GM18507 (cell line): ENCODE measurements at regions not wholly inside any gene's neighbourhood (a gene's known extent, or its start where the extent isn't known, plus 50 kb on each side); places are given as distances from the start of the nearest gene placed in this dataset.
"Not testable (repeated sequence)": the region's sequence is repeated elsewhere in the genome, so short reads cannot be mapped to it uniquely, and the experiment has no call there.

Experiments
- DNase-seq: peaks from one replicate; pipeline ENCODE4 v3.0.0; 2011; ENCODE audit warnings: low read depth; ENCODE audit not compliant: insufficient read length; ENCODE audit errors: extremely low spot score
- FAIRE-seq: peaks from 2 replicates; lab custom pipeline; 2011; peaks lifted over from hg19 to GRCh38; lab: Jason Lieb, UNC

DNA sequence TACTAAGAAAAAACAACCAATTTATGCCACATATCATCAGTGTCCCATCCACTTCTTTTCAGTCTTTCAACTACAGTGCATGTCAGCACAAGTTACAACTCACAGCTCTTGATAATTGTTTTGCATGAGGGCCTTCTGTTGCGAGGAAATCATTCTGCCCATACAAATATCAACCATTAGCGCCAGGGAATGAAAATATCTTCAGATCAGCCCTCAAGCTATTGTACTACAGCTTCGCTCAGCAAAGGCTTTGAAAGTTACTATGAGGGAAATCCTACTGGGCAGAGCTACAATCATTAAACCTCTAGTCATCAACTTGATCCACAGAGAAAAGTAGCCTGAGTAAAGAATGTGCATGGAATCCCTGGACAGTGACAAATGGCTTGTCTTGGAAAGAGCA is 1023.6 kb upstream of the HS3ST1 start:
- FAIRE-seq = no peak
- DNase-seq = no peak

DNA sequence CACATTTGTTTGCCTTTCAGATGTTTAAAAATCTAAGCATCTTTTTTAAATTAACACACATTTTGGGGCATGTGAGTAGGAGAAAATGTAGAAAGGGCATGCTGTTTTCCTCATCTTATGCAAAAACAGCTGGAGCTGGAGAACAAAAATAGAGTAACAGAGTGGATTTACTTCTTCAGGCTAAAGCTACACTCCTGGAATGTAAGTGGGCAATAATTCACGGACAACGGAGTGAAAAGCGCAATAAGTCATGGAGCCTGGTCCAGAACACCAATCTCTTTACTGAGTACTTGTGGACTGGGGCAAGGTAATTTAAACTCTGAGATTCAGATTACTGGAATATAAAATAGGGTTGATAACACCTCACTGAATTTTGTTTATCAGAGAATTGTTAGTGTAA is 1018.8 kb upstream of the HS3ST1 start:
- DNase-seq (no peak), FAIRE-seq (no peak)

GRCh38 chr4:12446657-12447185 is 1018.0 kb upstream of the HS3ST1 start:
- FAIRE-seq (no peak), DNase-seq (no peak)

DNA sequence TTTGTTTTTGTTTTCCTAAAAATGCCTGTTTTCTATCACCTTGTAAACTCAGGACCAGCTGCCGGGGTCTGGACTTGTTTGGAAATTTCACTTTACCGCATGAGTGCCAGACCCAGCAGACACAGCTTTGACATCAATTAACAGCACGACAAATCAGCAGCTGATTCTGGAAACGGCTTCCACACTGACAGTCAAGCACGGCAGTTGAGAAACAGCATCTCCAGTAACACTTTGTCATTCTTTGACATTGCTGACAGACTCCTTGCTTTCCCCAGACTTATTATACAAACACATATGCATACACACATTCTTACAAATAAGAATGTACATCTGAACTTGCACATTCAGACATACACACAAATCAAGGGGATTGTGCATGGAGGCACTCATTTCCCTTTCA is 1017.6 kb upstream of the HS3ST1 start:
- DNase-seq = no peak
- FAIRE-seq = no peak

DNA sequence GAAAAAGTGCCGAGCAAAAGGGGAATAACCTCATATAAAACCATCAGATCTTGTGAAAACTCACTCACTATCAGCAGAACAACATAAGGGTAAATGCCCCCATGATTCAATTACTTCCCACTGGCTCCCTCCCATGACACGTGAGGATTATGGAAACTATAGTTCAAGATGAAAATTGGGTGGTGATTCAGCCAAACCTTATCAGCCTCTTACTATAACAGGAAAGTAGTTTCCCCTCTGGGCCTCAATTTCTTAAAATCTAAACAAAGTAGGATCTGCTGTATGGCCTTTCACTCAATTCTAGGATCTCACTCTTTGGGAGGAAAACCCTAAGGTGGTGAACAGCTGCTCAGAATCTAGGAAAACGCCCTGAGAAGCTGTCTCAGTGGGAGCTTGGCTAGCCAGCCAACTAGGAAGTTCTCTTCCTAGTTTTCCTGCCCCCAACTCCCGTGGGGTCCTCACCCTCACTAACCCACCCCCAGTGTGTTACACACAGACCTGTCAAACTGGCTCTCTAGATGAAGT is 1017.1 kb upstream of the HS3ST1 start:
- FAIRE-seq (no peak), DNase-seq (no peak)

DNA sequence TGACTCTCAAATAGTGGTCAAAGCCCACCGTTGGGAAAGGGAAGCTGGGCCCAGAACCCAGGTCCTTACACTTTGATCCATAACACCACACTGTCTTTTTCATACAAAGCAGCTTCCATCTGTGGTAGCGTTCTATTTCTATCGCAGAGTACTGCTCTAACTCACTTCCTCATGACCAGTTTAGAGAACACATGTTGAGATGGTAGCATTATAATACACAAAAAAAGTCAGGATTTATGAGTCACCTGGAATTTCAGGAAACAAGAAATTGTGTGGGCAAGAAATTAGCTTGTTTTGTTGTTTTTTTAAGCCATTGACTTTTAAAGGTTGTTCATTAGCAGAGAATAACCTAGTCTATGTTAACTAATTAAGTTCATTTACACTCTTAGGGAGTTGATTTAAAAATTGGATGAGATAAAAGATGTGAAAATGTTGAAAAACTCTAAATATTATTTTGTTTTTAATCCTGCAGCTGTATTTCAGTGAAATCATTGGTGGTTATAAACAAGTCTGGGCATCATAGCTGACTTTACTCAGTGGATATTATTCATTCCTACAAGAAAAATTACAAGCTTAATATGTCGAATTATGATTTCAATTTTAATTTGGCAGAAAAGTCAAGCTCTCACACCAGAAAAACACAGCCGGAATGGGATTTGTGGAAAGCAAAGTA is 1011.1 kb upstream of the HS3ST1 start:
- no peak for DNase-seq
- no peak for FAIRE-seq

DNA sequence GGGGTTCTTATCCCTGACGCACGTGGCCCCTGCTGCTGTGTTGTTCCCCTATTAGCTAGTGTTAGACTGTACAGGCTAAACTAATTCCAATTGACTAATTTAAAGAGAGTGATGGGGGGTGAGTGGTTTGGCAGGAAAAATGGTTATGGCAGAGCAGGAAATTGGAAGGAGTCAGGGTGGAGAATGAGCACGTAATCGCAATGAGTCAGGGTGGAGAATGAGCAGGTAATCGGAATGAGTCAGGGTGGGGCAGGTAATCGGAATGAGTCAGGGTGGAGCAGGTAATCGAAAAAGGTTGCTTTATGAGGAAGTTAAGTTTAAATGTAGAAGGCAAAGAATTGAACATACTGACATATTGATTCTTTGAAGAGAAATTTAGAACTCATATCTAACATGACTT is 1002.6 kb upstream of the HS3ST1 start:
- DNase-seq, FAIRE-seq: not testable (repeated sequence)

GRCh38 chr4:12421364-12421763 is 992.7 kb upstream of the HS3ST1 start:
- DNase-seq (no peak), FAIRE-seq (no peak)

DNA sequence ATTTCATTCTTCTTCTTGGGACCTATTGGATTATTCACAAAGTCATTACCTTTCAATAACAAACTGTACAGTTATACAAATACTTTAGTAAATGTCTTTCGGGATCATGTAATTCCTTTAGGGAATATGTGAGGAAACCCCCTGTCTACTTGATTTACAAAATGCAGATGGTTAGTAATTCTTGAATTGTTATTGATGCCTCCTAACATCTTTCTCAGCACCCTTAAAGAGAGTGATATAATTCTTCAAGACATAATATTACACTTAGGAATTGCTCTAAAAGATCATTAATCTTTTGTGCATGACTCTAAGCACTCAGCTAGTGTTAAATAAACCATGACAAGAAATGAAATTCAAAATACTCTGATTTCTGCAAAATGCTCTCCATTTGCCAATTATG is 988.1 kb upstream of the HS3ST1 start:
- no peak for DNase-seq
- no peak for FAIRE-seq

DNA sequence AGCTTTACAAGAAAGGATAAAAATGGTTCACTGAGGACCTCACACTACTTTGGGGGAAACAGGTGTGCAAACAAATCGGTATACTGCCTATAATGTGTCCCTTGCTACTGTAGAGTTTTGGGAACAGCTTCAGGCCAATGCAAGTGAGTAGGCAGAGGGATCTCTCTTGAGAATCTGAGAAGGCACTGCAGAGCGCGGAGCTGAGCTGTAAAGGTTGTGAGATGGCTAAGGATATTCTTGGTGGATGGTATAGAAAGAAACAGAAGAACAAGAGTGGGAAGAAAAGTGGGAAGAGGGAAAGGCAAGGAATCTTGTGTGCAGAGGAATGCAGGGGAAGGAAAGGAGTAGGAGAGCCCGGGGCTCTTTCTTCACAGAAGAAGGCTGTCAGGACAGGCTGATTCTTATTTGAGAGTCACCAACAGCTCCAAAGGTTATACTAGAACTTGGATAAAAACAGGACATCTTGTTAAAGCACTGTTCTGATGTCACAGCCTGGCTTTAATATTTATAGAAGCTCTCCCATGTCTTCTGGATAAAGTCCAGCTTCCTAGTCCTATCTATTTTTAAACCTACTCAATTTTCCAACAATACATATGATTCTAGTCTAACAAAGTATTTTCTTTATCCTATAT is 985.6 kb upstream of the HS3ST1 start:
- DNase-seq = no peak
- no peak for FAIRE-seq

GRCh38 chr4:12411072-12411471 is 982.4 kb upstream of the HS3ST1 start:
- FAIRE-seq = no peak
- DNase-seq = no peak

DNA sequence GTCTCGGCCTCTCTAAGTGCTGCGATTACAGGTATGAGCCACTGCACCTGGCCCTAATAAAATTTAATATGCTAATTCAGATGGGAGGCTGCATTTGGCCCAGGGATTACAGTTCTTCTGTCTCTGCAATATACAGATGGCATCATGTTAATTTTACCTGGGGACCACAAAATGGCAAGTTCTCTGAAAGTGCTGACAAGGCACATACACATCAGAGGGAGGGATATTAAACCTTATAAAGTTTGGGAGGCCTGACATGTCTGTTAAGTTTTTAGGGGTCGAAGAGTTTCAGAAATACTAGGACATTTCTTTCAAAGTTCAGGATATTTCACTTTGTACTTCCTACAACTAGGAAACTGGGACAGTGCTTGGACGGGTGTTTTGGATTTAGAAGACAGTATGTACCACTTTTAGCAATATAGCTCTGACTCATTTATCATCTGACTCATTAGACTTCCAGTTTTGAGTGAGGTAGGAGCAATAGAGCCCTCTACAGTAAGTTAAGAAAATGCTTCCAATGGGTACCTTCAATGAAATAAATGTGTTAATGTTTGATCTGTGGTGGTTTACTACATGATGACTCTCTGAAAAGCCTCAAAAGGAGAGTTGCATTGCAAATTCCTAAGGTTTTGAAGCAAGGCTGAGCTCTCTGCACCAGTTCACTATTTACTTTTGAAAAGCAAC is 981.0 kb upstream of the HS3ST1 start:
- no peak for FAIRE-seq
- no peak for DNase-seq

DNA sequence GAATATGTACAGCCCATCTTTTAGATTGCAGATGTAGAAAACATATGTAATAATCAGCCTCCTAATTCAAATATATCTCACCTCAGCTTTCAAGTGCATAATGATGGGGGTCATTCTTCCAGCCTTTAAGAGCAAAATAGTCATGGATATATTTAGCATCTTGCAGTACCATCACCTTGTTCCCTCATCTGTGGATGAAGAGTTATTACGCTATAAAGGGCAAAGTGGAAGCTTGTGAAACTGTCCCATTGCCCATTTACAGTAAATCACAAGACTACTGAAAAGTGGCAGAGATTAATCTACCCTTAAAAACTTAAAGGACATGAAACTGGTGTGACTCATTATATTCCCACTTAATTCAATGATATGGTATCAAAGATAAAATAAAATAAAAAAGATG is 979.7 kb upstream of the HS3ST1 start:
- DNase-seq = no peak
- no peak for FAIRE-seq

GRCh38 chr4:12403175-12403574 is 974.5 kb upstream of the HS3ST1 start:
- no peak for FAIRE-seq
- DNase-seq = no peak

- DNase-seq = no peak
- no peak for FAIRE-seq
Observed at GRCh38 chr4:12399781-12400180, 971.1 kb upstream of the HS3ST1 start.

GRCh38 chr4:12393631-12394262 is 965.1 kb upstream of the HS3ST1 start:
- FAIRE-seq (no peak), DNase-seq (no peak)

GRCh38 chr4:12389604-12390003 is 960.9 kb upstream of the HS3ST1 start:
- FAIRE-seq (no peak), DNase-seq (no peak)

GRCh38 chr4:12382567-12382966 is 953.9 kb upstream of the HS3ST1 start:
- DNase-seq (no peak), FAIRE-seq (no peak)

DNA sequence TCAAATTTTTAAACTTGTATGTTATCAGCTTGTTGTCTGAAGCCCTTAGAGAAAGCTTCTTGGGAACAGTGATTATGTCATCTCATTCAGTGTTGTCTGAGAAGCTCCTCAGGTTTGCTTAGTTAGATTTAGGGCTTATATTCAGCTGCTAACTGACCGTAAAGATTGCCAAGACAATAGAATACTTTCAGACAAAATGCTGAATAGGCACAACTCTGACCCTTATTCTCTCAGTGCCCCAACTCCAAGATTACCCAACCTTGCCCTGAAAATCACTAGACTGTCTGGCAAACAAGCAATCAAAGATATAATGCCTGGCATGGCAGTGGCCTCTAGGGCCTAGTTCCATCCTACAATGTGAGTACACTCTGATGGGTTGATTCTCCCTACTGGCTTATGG is 950.5 kb upstream of the HS3ST1 start:
- DNase-seq (no peak), FAIRE-seq (no peak)

- DNase-seq = no peak
- FAIRE-seq = no peak
Observed at GRCh38 chr4:12375805-12376204, 947.1 kb upstream of the HS3ST1 start.
